ENCODE measurements at regions not wholly inside any gene's neighbourhood (a gene's known extent, or its start where the extent isn't known, plus 50 kb on each side); places are given as distances from the start of the nearest gene placed in this dataset.

DNA sequence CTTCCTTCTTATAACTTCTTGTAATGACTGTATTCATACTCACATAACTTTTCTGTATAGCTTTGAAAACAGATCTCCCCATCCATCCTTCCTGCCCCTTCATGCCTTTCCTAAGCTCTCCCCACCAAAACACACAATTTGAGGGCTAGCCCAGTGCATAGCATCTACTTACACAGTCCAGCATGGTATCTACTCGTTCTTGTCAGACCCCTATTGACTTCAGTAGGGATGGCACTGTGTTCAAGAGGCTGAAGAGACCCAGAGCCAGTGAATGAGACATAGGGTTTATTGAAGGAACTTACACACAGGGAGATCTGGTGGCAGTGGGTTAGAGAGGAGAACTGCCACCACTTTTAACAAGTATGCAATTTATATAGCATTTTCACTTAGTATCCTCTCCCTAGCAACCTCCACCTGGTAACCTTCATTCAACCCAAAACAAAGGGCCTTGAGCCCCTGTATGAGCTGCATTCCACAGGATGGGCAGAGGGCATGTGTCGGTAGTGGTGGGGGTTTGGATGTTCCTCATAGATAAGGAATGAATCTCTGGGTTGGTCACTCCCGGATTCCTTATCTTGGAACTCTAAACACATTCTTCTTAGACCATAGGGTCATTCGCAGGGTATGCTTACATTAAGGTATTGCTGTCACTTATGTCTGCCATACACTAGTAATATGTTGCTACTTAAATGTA is 64.9 kb upstream of the GNG12 start:
- Histone ChIP-seq H3K4me2 (ENCODE audit: insufficient read depth, low read length) (no peak overlapping the region), H4K20me1 (ENCODE audit: insufficient read depth, low read length) (no peaks in the 10 kb centered on the region), H3K36me3 (ENCODE audit: insufficient read depth, low read length) (no peaks in the 10 kb centered on the region), H3K4me3 (ENCODE audit: insufficient read depth, low read length) (no peak overlapping the region), H3K27me3 (ENCODE audit: insufficient read depth, low read length) (no peaks in the 10 kb centered on the region), H2AFZ (ENCODE audit: low read length) (peak overlapping the region; percentile 23), H3K9me3 (ENCODE audit: low read depth, low read length) (no peaks in the 10 kb centered on the region), H3K79me2 (ENCODE audit: insufficient read depth, low read length) (no peaks in the 10 kb centered on the region), H3K4me1 (ENCODE audit: insufficient read depth, low read length) (peaks cover 13% of the 10 kb centered on the region), H3K27ac (ENCODE audit: low read depth, low read length) (no peak overlapping the region)
- TF ChIP-seq, protein P1, sequence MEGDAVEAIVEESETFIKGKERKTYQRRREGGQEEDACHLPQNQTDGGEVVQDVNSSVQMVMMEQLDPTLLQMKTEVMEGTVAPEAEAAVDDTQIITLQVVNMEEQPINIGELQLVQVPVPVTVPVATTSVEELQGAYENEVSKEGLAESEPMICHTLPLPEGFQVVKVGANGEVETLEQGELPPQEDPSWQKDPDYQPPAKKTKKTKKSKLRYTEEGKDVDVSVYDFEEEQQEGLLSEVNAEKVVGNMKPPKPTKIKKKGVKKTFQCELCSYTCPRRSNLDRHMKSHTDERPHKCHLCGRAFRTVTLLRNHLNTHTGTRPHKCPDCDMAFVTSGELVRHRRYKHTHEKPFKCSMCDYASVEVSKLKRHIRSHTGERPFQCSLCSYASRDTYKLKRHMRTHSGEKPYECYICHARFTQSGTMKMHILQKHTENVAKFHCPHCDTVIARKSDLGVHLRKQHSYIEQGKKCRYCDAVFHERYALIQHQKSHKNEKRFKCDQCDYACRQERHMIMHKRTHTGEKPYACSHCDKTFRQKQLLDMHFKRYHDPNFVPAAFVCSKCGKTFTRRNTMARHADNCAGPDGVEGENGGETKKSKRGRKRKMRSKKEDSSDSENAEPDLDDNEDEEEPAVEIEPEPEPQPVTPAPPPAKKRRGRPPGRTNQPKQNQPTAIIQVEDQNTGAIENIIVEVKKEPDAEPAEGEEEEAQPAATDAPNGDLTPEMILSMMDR (IDR thresholded peaks at IDR 0.05; ENCODE audit: extremely low read depth, low read depth, low read length), result no peak
- DNase-seq (ENCODE audit: insufficient read length, low spot score, missing footprints), result no peak

DNA sequence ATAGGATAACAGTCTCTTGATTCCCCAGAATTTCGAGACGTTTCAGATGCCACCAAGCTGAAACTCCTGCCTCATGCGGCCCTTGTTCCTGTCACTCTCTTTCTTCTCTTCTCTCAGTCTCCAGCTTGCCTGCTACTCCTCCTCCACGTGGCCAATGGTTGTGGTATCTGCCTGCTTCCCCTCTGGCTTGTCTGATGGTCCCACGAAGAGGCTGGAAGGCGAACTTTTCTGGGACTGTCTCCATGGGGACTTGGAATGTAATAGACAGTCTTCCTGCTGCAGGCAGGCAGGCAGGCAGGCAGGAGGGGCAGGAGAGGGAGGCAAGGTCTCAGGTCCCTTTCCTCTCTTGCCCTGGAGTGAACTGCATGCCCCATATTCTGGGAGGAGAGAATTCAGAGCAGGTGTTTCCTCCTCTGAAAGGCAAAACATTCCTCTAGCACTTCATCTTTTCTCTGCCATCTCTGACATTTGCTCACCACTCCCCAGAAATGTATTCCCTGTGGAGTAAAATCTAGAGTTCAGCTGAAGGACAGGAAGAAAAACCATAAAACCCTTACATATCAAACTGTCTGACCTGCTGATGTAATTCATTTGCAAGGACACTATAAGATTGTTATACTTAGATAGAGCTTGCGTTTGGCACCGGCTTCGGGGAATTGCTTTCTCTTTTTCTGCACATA is 64.1 kb upstream of the GNG12 start:
- DNase-seq (ENCODE audit: insufficient read length, low spot score, missing footprints), result no peak
- Histone ChIP-seq H2AFZ (ENCODE audit: low read length) (peak overlapping the region; percentile 23), H3K4me2 (ENCODE audit: insufficient read depth, low read length) (no peak overlapping the region), H3K27ac (ENCODE audit: low read depth, low read length) (no peak overlapping the region), H3K79me2 (ENCODE audit: insufficient read depth, low read length) (no peaks in the 10 kb centered on the region), H3K36me3 (ENCODE audit: insufficient read depth, low read length) (no peaks in the 10 kb centered on the region), H4K20me1 (ENCODE audit: insufficient read depth, low read length) (no peaks in the 10 kb centered on the region), H3K4me3 (ENCODE audit: insufficient read depth, low read length) (no peak overlapping the region), H3K4me1 (ENCODE audit: insufficient read depth, low read length) (peaks cover 13% of the 10 kb centered on the region), H3K27me3 (ENCODE audit: insufficient read depth, low read length) (no peaks in the 10 kb centered on the region), H3K9me3 (ENCODE audit: low read depth, low read length) (no peaks in the 10 kb centered on the region)
- TF ChIP-seq, protein P1 (IDR thresholded peaks at IDR 0.05; ENCODE audit: extremely low read depth, low read depth, low read length), result no peak

DNA sequence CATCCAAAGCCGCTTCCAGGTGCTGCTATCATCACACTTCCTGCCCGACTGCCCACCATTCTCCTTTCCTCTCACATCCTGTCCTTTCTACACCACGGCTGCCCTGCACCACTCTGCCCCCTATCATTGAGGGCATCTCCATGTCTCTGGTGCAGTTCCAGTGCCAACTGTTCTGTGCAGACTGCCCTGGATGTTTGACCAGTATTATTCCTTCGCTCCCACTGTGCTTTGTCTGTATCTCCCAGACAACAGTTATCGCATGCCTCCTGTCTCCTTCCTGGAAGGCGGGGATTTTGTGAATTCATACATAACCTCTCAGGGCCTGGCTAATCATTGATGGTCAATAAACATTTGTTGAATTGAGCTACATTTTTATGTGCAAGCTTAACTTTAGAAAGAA is 63.6 kb upstream of the GNG12 start:
- Histone ChIP-seq H3K27me3 (ENCODE audit: insufficient read depth, low read length) (no peaks in the 10 kb centered on the region), H3K36me3 (ENCODE audit: insufficient read depth, low read length) (no peaks in the 10 kb centered on the region), H3K9me3 (ENCODE audit: low read depth, low read length) (no peaks in the 10 kb centered on the region), H2AFZ (ENCODE audit: low read length) (no peak overlapping the region), H3K4me2 (ENCODE audit: insufficient read depth, low read length) (no peak overlapping the region), H4K20me1 (ENCODE audit: insufficient read depth, low read length) (no peaks in the 10 kb centered on the region), H3K4me3 (ENCODE audit: insufficient read depth, low read length) (no peak overlapping the region), H3K27ac (ENCODE audit: low read depth, low read length) (no peak overlapping the region), H3K4me1 (ENCODE audit: insufficient read depth, low read length) (peaks cover 13% of the 10 kb centered on the region), H3K79me2 (ENCODE audit: insufficient read depth, low read length) (no peaks in the 10 kb centered on the region)
- TF ChIP-seq, protein P1 (IDR thresholded peaks at IDR 0.05; ENCODE audit: extremely low read depth, low read depth, low read length), result no peak
- no peak for DNase-seq (ENCODE audit: insufficient read length, low spot score, missing footprints)

DNA sequence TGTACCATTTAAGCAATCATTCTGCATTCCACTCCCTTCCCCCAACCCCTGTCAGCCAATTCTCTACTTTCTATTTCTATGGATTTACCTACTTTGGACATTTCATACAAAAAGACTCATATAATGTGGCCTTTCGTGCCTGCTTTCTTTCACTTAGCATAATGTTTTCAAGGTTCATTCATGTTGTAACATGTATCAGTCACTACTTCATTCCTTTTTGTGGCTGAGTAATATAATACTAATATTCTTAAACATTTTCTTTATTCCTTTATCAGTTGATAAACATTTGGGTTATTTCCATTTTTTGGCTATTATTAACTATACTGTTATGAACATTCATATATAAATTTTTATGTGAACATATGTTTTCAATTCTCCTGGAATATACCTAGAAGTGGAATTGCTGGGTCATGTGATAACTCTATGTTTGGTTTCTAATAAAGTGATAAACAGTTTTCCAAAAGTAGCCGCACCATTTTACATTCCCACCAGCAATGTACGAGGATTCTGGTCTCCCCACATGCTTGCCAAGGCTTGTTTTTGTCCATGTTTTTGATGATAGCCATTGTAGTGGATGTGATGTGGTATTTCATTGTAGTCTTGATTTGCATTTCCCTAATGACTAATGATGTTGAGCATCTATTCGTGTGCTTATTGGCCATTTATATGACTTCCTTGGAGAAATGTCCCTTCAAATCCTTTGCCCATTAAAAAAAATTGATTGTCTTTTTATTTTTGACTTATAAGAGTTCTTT is 61.9 kb upstream of the GNG12 start:
- no peak for DNase-seq (ENCODE audit: insufficient read length, low spot score, missing footprints)
- Histone ChIP-seq H3K9me3 (ENCODE audit: low read depth, low read length) (no peaks in the 10 kb centered on the region), H3K79me2 (ENCODE audit: insufficient read depth, low read length) (no peaks in the 10 kb centered on the region), H3K27me3 (ENCODE audit: insufficient read depth, low read length) (no peaks in the 10 kb centered on the region), H3K27ac (ENCODE audit: low read depth, low read length) (no peak overlapping the region), H3K4me1 (ENCODE audit: insufficient read depth, low read length) (peaks cover 22% of the 10 kb centered on the region), H3K4me2 (ENCODE audit: insufficient read depth, low read length) (no peak overlapping the region), H2AFZ (ENCODE audit: low read length) (no peak overlapping the region), H4K20me1 (ENCODE audit: insufficient read depth, low read length) (no peaks in the 10 kb centered on the region), H3K36me3 (ENCODE audit: insufficient read depth, low read length) (no peaks in the 10 kb centered on the region), H3K4me3 (ENCODE audit: insufficient read depth, low read length) (no peak overlapping the region)
- TF ChIP-seq, protein P1 (IDR thresholded peaks at IDR 0.05; ENCODE audit: extremely low read depth, low read depth, low read length), result no peak

Measured in osteoblast (primary cell).